ENCODE measurements at regions not wholly inside any gene's neighbourhood (a gene's known extent, or its start where the extent isn't known, plus 50 kb on each side); places are given as distances from the start of the nearest gene placed in this dataset.

DNA sequence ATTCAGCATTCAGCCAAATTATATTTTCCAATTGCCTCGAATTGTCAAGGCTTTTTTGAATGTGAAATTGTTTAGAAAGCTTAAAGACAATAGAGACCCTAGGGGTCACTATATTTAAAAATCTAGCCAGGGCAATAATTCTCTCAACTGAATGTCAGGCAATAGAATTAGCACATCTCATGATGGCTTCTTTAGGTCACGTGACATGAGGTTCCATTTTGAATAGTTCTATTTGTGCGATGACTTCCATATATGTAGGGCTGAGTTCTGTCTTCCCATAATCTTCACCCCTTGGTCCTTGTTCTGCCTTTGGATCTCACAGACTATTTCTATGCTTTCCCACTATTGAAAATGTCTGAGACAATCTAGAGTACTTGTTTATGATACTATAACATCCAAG is 527.7 kb upstream of the KIRREL3 start:
- no peak for DNase-seq (ENCODE audit: low read depth)

DNA sequence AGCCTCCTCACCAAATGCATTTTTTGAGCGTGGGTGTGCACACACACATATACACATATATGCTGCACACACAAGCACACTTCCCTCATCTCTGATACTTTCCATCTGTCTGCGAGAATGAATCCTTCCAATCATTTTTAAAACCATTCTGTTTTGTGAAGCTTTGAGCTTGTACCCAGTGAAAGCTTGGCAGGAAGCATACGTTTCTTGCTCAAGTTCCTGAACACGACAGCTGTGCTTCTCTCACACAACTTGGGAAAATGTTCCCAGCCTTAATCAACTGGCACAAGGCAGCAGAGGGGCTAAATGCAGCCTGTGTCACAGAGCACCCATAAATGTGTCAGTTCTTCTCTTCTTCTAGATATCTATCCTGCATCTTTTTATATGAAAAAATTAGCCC is 524.0 kb upstream of the KIRREL3 start:
- no peak for DNase-seq (ENCODE audit: low read depth)

DNA sequence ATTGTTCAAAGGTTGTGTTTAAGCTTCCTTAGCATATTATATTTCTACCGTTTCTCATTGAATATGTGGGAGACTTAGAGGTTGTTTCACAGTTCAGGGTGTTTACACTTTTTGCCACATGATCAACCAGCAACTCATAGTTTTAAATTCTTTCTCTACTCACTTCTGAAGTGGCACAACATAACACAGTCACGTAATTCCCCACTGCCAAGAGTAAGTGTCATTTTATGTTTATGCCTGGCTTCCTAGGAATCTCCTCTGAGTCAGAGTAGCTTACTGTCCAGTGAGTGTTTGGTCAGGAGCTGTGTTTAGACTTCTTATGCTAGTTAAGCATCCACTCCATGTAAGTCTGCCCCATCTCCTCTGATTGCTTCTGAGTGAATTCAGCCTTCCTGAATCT is 520.8 kb upstream of the KIRREL3 start:
- DNase-seq (ENCODE audit: low read depth), result peak; percentile 62

DNA sequence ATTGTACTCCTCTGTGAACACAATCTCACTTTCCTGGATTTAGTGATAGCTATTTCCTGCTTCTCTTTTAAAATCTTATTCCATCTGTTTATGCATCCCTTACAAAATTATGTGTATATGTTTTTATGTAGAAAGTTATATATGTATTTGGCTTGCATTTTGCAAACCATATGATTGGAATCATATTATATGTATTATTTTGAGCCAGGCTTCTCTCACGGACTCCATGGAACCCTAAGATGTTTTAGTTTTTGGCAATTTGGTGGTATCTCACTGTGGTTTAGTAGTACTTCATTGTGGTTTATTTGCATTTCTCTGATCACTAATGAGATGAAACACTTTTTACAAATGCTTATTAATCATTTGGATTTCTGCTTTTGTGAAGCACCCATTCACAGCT is 507.3 kb upstream of the KIRREL3 start:
- no peak for DNase-seq (ENCODE audit: low read depth)

DNA sequence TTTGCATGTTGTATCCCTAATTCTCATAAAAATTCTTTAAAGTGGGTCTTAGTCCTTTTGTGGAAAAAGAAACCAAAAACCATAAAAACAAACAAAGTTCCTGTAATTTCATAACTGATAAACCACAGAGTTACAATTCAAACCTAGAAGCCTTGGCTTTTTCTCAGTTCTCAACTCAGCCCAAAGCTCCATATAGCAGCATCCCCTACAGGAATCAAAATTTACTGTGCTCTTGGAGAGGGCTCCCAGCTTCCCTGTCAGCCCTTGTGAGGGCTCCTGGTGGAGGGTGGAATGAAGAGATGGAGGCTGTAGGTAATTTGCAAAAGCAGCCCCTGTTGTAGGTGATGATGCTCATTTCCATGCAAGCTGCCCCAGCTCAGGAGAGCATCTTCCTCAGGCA is 506.1 kb upstream of the KIRREL3 start:
- no peak for DNase-seq (ENCODE audit: low read depth)

DNA sequence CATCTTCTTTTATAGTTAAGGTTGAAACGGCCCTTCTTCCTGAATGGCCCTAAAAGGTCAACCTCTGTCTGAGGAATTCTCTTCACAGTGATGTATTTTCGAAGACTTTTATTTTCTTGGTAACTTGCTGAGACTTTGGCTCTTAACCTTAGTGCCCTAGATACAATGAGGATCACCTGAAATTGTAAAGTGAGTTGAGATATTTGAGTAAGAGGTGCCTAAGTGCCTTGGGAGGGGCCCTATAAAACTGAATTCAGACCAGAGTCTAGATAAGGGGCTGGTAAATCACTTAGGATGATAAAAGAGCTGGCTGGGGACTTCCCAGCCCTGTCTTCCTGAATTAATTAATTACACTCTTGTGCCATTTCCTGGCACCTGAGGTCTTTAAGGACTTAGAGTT is 505.6 kb upstream of the KIRREL3 start:
- DNase-seq (ENCODE audit: low read depth), result no peak

DNA sequence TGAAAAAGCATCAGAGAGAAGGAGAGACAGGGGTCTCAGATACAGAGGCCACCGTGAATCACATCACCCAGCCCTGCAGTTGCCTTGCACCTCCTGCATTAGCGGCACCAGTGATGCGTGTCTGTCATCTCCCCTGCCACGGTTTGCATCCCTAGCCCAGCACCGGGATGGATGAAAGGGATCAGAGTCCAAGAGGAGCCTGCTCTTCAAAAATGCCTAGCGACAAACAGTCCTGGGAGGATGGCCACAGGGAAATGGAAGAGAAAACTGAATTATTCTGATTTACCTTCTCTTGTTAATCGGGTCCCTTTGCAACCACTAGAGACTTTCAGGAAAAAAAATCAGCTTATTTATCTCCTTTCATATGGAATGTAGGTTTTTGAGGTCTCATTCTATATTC is 495.6 kb upstream of the KIRREL3 start:
- DNase-seq (ENCODE audit: low read depth), result no peak

DNA sequence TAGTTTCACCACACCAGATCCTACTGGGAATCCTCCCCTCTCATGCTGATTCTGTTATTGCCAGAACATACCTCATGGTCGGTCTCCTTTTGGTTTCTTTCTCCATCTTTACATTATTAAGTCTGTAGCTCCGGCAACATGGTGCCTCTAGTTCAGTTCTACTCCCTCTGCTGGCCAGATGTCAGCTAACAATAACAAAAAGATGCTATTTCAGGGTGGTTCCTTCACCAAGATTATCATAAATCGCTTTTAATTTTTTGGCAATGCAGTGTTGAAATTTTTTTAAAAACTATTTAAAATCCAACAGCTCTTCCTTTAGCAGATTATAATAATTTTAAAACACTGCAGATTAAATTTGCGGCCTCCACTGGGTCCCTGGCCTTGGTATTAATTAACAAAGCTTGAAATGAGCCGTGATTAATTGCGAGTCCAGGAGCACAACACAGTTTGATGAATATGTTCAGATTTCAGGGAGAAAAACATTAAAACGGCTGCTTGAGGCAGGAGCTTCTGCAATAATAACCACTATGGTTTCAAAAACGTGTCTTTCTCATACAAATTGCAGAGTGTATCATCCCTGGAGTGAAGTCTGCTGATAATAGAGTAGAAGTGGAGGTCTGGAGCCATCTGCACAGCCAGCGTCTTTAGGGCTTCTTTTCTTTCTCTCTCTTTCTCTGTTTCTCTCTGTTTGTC is 492.9 kb upstream of the KIRREL3 start:
- peak; percentile 15 for DNase-seq (ENCODE audit: low read depth)

DNA sequence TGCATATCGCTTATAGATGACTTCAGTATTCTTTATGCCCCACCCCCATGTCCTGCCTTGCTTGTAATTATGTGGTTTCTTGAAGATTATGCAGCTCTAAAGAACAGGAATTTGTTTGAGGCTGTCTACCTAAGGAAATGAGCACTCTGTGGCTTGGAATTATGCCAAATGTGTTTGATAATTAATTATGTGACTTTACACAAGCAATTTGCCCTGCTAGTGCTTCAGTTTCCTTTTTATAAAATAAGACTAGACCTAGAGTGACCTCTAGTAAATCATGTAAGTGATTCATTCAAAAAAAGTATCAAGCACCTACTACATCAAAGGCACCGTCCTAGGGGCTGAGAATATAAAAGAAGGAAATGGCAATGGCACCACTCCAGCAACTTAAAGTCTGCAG is 491.5 kb upstream of the KIRREL3 start:
- peak; percentile 11 for DNase-seq (ENCODE audit: low read depth)

DNA sequence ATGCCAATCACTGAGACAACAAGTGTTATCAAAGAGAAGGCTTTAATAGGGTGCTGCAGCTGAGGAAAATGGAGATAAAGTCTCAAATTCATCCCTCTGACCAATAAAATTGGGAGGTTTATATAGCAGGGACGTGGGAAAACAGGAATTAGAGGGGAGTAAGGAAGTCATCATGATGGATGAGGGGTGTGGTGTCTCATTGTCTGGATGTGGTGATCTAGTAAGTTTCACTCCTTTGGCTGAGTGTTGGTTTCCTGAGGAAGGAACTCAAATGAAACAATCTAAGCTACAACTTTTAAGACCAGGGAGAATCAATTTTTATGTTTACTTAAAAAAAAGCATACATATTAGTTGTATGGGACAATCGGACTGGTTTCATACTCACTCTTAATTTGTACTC is 491.0 kb upstream of the KIRREL3 start:
- peak; percentile 7 for DNase-seq (ENCODE audit: low read depth)

DNA sequence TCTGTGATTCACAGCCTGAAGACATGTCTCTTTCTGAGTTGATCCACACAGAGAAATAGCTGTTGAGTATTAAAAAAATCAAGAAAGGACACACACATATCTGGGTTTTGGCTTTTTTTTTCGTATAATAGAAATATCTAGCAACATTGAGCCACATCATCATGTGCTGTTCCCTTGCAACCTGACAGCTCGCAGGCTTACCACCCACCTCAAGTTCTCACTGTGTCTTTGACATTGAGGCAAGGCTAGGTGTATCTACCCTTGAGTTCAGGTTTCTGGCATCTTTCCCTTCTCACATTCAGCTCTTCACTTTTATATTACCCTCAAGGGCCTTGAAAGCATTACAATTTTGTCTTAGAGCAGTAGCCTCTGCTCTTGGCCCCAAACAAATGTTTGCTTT is 490.3 kb upstream of the KIRREL3 start:
- DNase-seq (ENCODE audit: low read depth), result no peak

DNA sequence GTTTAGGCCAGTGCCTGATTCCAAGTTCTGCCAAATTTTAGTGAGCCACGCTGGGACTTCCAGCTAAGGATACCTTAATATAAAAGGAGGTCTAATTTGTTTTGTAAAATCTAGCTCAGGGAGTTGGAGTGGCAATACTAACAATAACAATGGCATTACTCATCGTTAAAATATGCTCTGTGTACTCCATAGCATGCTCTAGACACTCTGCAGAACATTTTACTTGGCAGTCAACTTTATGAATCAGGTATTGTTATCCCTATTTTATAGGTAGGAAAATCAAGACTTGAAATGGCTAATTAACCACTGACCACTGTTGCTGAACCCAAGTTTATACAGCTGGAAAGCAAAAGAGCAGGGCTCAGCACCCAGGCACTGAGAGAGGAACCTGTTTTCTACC is 485.0 kb upstream of the KIRREL3 start:
- peak; percentile 23 for DNase-seq (ENCODE audit: low read depth)

DNA sequence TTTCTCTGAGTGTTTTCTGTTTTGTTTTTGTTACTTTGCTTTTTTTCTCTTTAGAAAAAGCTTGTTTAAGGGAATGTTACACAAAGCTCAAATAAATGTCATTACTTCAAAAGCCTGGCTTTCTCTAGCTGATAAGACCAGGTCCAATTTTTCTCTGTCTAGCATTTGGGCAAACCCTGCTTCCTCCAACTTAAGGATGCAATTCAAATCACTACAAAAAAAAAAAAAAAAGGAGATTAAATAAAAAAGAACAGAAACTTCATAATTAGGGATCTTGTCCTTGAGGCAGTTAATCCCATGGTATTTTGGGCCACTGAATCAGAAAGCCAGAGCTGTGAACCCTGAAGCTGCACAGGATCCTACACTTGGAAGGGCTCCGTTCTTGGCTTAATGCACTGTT is 480.8 kb upstream of the KIRREL3 start:
- no peak for DNase-seq (ENCODE audit: low read depth)

DNA sequence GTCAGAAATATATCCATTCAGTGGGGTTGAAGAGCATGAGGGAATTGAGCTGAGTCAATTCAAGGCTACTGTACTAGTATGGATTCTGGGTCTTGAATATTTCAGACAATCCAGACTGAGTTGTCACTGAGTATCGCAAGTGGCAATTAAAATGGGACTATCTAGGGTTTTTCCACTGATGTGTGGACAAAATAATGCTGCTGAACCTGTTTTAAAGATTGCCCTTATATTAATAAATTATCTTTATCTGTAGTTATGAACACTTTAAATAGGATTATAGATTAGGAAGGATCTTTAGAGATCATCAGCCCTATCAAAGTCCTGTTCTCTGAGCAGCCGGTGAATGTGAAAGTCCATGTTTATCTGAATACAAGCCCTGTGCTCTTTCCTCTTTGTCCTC is 478.3 kb upstream of the KIRREL3 start:
- no peak for DNase-seq (ENCODE audit: low read depth)

DNA sequence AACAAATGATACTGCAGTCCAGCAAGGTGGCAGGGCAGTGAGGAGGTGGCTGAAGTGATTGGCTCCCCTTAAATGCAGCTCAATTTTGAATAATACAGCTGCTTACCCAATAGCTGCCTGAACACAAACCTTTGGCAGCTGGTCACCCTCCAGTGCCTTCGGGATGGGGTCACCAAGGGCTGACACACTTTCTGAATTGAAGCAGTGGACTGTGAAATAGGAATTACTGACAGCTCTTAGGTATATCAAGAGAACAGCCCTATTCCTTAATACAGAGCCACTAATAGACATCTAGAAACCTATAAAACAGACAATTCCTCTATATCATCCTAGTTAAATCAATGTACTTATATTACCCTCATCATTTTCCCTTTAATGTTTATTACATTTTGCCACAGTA is 474.2 kb upstream of the KIRREL3 start:
- DNase-seq (ENCODE audit: low read depth), result no peak

DNA sequence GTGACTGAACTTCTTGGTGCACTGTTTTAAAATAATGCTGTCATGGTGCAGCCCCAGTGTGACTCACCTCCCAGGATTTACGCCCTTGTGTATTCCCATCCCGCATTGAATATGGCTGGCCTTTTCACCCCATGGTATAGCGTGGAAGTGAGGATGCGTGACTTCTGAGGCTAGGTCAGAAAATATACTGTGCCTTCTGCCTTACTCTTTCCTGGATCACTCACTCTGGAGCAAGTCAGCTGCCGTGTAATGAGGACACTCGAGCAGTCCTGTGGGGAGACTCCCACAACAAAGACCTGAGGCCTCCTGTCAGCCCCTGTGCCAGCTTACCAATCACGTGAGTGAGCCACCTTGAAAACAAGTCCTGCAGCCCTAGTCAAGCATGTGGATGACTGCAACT is 471.9 kb upstream of the KIRREL3 start:
- DNase-seq (ENCODE audit: low read depth), result no peak

DNA sequence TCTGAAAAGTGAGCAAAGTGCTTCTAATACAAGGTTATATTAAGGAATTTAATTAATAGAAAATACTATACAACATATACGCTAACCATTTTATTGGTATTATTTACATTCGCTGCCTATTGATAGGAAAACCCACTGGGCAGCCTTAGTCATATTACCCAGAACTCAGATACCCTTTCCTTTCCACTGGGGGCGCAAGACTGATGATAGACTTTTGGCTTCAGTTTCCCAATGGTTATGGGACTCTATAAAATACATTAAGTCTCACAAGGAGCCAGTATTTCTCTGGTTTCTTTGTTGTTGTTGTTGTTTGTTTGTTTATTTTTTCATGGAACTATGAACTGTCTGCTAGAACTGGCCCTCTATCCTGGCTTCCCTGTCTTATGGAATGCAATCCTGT is 471.1 kb upstream of the KIRREL3 start:
- no peak for DNase-seq (ENCODE audit: low read depth)

DNA sequence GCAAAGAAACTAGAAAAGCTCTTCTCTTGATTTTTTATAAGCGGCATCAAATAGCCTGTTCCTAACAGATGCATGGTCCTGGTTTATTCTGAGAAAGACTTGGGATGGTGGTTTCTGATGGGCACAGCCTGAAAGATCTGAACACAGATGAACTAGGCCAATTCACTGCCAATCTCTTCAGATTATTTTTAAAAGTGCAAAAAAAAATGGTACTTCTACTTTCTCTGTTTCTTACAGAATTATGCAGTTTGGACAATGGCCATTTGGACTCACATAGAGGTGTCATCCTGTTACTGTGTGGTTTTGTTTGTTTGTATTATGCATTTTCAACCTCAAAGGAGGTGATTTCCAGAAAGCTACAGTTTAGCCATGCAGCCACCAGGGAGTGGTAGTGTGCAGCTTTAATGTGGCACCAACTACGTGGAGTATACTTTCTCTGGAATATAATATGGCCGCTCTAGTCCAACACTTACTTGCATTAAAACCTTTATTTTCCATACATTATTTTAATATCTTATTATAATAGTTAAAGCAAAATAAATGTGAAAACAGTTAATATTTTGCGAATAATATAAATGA is 469.8 kb upstream of the KIRREL3 start:
- peak; percentile 35 for DNase-seq (ENCODE audit: low read depth)

DNA sequence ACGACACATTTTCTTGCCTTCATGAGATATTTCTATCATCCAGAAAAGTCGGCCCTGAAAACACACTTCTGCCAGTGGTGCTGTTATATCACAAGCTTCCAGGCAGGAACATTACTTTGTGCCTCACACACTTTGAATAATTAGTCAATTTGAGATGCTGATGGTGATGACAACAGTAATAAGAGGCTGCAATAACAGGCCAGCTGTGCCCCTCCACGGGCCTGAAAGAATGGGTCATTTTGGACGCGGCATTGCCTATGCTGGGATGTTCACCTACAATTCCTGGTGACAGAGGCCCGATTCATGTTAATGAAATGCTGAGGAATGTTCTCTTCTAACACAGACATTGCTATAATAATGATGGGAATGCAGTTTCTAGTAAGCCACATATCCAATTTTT is 463.8 kb upstream of the KIRREL3 start:
- no peak for DNase-seq (ENCODE audit: low read depth)

DNA sequence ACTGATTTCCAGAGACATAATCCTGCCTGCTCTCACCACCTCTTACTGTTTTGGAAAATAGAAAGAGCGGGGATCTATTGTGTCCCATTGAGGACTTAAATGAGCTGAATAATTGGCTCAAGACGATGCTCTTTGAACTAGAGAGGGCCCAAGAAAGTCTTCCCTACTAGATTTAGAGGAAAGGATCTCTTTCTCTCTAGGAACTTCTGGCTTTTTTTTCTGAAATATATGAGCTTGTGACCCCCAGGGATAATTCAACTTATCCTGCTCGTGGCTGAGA is 461.4 kb upstream of the KIRREL3 start:
- DNase-seq (ENCODE audit: low read depth), result no peak

DNA sequence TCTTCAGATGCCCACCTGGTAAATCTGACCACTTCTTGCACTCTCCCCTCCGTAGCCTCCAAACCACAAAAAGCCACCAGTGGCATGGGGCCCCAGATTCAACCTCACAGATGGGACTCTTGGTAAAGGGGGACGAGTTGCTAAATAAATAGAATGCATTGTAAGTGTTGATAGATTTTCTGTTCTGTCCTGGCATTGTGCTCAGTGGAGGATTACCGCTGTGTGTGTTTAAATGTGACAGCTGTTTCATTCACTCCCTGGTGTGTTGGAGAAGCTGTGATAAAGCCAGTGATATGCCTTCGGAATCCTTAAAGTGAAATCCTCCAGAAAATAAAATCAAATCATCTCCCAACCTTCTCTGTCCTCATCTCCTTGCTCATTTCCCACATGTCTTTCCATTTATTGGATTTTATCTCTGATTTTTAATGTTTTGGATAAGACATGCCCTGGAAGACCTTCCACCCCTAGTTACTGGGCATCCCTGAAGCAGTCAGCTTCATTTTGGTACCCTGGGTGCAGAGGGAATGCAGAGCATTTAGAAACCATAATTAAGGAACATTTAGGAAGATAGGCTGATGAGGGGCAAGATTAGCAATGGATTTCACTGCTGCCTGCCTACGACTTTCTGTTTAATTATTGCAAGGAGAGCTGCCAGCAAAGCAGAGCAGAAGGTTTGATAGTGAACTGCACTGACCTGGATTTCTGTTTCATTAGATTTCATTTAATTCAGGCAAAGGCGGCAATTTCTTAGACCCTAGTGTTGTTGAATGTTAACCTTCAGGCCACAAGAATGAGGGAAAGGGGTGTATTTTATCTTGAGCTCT is 460.9 kb upstream of the KIRREL3 start:
- DNase-seq (ENCODE audit: low read depth), result no peak

DNA sequence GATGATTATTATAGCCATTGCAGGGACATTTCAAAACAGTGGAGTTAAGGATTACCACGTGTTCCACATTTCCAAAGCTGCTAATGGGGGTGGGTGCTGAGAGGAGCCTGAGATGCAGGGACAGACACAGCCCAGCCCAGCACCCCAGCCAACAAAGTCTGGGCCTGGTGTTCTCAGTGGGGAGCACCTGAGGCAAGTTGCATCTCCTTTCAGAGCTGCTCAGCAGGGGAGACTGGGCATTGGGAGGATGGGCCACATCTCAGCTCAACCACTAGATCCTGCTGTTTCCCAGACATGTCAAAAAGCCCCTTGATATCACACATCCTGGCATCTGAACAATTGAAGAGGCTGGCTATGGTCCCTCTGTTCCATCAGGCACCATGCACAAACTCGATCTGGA is 458.0 kb upstream of the KIRREL3 start:
- no peak for DNase-seq (ENCODE audit: low read depth)

DNA sequence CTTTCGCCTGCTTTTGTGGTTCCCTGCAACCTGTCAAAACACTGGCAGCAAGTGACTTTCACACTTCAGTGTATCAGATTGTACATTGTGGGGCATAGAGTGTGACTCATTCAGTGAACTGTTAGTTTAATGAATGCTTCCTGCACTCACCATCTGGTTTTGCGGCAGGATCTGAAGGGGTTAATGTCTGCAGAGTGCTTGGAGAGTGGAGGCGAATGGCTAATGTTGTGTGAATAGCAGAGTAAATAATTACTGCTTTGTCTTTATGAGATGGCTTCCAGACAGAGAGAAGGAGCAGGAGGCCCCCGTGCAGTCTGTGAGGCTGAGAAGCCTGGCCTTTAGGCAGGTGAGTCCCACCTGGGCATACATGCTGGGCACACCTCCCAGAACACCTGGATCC is 454.3 kb upstream of the KIRREL3 start:
- peak; percentile 22 for DNase-seq (ENCODE audit: low read depth)
